ENCODE measurements at regions not wholly inside any gene's neighbourhood (a gene's known extent, or its start where the extent isn't known, plus 50 kb on each side); places are given as distances from the start of the nearest gene placed in this dataset.
"Not testable (repeated sequence)": the region's sequence is repeated elsewhere in the genome, so short reads cannot be mapped to it uniquely, and the experiment has no call there.

DNA sequence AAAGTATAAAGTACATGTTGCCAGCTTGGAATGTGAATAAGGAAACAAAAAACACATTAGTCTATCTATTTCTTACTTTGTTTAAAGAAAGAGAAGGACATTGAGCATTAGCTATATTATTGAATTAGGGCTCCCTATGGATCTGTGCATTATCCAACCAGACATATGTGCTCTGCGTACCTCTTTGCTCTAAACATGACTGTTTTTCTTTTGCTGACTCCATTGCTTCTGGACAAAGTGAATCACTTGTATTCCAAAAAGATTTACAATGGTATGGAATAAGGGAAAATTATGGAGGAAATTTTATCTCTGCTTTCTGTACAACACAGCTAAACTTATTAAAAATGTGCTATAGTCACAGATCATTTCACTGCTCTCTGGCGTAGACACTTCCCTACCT lies 727.8 kb upstream of the LCORL start:
- intact Hi-C loops (cut with DNase I), result no loop called here
- no peak for ATAC-seq
- no peak for DNase-seq

DNA sequence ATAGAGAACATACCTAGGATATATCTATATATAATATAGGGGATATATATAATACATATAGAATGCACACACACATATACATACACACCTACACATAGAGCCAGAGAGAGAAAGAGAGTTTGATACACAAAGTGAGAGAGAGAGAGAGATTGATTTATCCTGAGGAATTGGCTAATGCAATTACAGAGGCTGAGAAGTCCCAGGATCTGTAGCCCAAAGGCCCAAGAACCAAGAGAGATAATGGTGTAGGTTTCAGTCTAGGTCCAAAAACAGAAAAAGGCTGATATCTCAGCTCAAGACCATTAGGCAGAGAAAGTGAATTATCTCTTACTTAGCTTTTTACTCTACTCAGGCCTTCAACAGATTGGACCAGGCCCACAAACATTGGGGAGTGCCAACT lies 715.0 kb upstream of the LCORL start:
- ATAC-seq, result no peak

DNA sequence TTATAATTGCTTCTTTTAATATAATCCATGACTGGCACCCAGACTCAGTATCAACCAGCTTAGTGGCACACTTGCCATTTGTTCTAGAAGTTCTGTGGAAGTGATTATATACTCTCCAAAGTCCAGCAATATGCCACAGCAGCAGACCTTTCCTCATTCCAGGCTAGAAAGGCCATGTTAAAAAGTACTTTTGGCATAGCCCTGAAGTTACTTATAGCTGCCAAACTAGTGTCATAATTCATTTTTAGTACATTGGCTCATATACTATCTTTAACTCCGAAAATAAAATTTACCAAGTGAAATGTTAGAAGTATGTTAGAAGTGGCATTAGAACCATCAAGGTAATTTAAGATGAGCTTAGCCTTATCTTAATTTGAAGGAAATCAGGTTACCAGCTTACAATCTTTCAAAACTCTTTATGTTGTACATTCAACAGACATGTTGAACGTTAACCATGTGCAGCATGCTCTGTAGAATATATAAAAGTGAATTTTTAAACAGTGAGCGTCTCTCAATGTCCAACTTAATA lies 714.2 kb upstream of the LCORL start:
- ATAC-seq (no peak), DNase-seq (no peak)
- intact Hi-C loops (cut with DNase I), result no loop called here

More for the DNA sequence above, 715.0 kb upstream of the LCORL start:
- intact Hi-C loops (cut with DNase I), result no loop called here
- DNase-seq, result no peak

DNA sequence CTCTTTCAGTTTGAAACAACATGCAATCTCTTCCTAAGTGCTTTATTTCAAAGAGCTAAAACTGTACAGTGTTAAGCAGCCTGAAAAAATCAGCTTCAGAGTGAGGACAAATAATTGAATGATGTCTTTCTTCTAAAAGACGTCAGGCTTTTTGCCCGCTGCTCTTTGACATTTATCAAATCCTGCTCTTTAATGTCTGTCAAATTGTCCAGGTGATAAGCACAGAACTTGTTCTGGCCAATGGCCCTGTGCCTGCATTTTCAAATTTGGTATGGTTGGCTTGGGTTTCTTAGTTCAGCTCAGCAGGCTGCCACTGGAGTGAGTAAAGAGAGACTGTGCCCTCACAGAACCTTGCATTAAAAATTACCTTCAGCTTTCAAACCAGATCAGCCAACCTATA lies 712.9 kb upstream of the LCORL start:
- ATAC-seq, result peak; percentile 78 to 86
- intact Hi-C loops (cut with DNase I), result no loop called here

DNA sequence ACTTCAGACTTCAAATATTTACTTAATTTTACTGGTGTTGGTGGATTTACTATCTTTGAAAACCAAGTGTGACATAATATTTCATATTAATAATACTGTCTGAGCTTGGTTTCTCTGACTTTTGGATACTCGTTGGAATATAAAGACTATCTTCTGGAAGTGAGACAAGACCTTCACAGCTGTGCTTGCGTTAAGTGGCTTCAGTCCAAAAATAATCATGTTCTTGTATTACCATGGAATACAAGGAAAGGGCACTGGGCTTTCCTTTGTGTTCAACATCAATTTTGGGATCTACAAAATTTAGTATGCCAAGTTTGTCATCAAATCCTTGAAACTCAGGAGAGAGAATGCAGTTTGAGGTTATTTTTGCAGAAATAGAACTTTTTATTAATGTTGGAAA lies 712.4 kb upstream of the LCORL start:
- ATAC-seq (no peak), DNase-seq (no peak)
- intact Hi-C loops (cut with DNase I), result no loop called here

More for the DNA sequence above, 712.9 kb upstream of the LCORL start:
- peak; percentile 17 for DNase-seq

DNA sequence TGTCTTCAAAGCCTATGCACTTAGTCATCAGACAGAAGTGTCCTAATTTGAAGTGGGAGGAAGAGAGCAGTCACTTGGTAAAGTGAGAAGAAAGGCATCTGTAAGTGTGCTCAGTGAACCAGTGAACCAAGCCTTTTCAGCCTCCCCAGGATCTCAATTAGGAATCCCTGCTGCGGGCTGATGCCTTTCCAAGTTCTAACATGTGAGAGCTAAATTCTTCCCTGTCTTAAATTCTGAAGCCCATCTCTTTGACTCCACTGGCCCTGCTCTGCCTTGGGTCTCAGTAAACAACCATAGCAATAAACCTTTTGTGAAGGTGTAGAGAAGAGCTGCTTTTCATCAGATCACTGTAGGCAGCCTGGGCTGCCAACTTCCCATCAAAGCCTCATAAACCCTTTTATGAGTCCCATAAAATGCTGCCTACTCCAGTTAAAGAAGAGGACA lies 701.2 kb upstream of the LCORL start:
- ATAC-seq (no peak), DNase-seq (no peak)
- intact Hi-C loops (cut with DNase I), result no loop called here

DNA sequence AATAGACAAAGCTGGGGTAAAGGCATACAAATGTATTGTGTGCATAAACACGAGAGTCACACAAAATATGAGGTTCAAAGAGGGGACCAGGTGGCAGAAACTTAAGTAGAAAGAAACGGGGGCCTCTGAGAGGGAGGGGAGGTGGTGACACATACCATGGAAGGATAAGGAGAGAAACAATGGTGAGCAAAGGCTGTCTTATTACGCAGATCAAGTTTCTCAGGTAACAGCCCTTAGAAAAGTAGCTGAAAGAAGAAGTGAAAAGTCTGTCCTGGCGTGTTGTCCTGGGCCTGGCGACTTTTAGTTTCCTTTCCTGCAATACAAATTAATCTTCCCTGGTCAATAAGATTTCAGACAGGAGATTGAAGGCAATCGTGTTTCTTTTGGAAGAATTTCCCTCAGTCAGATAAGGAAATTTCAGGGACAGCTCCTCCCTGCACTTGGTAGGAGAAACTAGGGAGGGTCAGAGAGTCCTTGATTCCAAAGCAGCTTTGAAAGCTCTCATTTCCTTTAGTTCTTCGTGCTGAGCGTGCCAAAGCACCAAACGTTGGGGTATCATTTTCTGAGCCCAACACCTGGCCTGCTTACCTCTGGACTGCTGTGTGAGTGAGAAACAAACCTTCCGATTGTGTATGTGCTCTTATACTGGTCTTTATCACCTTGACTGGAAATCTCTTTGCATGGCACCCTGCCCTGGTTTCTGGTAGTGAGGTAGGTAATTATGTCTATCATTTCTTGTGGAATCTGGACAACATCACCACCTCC lies 676.7 kb upstream of the LCORL start:
- intact Hi-C loops (cut with DNase I), result loop anchor here in 1 of 2 donors (5.0 kb wide), 1 partner anchor 1549 kb away; no protein-coding TSS in a partner anchor
- DNase-seq (no peak), ATAC-seq (no peak)

DNA sequence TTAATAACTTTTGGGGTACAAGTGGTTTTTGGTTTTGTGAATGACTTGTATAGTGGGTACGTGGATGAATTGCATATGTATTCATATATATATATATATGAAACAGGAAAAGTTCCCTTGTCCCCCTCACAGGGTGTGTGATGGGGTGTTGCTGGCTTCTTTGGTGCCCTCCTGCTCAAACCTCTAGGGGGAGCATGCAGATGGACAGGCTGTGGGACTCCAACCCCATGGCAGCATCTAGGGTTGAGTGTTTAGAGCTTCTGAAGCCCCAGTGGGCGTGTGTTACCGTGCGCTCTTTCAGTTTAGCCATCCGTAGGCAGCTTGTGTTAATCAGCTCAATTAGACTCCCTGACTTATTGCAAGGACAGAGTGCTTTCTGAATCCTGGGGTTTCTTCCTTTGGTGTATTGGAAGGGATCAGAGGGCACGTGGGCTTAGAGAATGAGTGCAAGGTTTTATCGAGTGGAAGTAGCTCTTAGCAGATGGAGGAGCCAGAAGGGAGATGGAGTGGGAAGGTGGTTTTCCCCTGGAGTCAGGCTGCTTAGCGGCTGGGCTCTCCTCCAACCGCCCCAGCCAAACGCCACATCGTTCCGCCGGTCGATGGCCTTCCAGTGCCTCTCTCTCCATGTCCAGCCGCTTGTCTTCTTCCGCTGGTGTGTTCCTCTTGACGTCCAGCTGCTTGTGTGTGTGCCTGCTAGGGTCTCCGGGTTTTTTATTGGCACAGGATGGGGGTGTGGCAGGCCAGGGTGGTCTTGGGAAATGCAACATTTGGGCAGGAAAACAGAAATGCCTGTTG lies 674.4 kb upstream of the LCORL start:
- ATAC-seq, result no peak
- intact Hi-C loops (cut with DNase I), result loop anchor here in 1 of 2 donors (5.0 kb wide), 1 partner anchor 1551 kb away; no protein-coding TSS in a partner anchor
- no peak for DNase-seq

DNA sequence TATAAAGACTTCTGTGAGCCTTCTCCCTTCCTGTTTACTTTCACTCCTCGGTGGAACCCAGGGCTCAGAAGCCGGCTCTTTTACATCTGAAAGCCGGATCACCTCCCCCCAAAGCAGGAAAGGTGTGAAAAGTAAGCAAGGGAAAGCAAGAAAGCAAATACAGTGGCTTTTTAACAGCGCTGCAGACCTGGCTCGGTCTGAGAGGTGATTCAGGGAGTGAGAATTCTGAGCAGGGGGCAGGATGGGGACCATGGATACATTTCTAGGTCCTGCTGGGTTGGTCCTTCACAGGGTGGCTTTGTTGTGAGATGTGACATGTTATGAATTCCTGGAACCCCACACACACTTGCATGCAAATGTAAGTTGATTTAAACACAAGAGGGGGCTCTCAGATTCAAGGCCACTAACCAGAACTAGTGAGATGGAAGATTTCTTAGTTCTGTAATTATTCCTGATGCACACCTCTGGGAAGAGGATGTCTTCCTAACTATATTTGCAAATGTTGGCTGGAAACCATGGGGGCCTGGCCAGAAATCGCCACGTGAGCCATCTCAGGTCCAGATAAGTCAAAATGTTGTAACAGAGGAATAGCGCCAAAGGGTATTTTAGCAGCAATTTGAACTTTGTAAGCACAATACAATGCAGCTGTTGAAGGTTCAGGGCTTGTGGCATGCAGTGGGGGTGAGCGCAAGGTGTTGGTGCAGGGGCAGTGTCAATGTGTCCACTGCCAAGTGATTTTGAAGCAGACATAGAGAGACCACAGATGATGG lies 670.1 kb upstream of the LCORL start:
- ATAC-seq (no peak), DNase-seq (no peak)
- intact Hi-C loops (cut with DNase I), result loop anchor here (2.0 to 5.0 kb wide), 2 partner anchors 243 to 256 kb away; no protein-coding TSS in a partner anchor

DNA sequence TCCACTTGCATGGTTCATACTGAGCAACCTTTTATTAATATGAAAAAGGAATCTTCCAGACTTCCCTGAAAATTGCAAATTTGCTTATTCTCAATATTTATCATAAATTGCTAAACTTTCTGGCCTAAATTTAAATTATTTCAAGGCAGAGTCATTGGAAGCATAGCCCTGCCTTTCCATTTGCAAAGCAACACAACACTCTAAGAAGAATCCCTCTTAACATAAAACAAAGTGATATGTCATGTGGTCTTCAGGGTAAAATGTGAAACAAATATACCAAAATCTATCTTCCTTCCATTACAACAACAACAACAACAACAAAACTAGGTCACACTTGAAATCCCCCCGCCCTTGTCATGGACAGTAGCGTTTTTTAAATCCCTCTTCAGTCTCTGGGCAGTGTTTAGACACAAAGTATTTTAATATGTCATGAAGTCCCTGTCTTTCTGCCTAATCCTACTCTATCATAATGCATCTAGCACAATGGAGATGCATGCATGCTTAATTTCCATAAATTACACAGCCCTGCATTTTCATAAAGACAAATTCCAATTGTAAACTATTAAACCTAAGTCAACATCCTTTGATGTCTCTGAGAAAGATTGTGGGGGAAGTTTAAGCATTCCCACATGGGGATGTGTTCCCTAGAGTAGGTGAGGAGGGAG lies 668.9 kb upstream of the LCORL start:
- DNase-seq, result no peak
- intact Hi-C loops (cut with DNase I), result loop anchor here (2.0 to 5.0 kb wide), 2 partner anchors 244 to 257 kb away; no protein-coding TSS in a partner anchor

DNA sequence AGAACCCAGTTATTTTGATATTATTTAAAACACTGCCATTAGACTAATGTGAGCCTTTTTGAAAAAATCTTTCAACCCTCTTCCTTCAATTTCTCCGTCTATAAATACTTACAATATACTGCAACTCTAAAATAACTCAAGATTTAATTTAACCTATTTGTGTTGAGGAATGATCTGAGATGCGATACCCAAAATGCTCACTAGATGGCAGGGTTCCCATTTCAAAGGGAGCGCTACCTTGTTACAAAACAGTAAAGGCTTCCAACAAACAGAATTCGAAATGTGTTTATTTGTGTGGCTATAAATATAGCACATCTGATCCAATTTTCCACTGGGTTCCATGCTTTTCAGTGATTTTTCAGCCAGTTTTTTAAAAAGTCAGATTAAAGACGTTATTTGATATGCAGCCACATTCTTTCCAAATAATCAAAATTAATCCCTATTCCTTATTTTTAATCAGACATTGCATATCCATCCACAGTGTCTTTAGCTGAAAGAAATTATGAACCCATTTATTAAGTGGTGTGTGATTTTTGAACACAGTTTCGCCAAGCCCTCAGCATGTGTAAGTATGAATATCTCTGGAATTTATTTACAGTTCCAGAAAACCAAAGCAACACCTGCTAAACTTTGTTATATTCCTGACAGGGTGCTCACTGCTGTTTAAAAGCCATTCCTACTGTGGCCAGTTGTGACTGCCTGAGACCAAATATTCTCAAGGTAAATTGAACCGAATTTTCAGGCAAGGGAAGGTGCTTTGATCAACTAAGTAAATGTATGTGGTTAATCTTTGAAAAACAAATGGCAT lies 668.0 kb upstream of the LCORL start:
- intact Hi-C loops (cut with DNase I), result loop anchor here (2.0 to 10.0 kb wide), 3 partner anchors 245 to 1995 kb away; no protein-coding TSS in a partner anchor
- ATAC-seq (peak; percentile 36 to 61), DNase-seq (no peak)

More for the DNA sequence above, 668.9 kb upstream of the LCORL start:
- ATAC-seq, result no peak

DNA sequence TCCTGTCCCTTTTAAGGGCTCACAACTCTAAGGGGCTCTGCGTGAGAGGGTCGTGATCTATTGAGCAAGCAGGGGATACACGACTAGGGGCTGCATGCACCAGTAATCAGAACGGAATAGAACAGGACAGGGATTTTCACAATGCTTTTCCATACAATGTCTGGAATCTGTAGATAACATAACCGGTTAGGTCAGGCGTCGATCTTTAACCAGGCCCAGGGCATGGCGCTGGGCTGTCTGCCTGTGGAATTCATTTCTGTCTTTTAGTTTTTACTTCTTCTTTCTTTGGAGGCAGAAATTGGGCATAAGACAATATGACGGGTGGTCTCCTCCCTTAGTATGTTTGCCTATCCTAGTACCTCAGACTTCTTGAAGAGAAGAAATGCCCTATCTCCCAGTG lies 666.8 kb upstream of the LCORL start:
- DNase-seq, ATAC-seq: not testable (repeated sequence)
- intact Hi-C loops (cut with DNase I), result loop anchor here in 1 of 2 donors (10.0 kb wide), 1 partner anchor 1996 kb away; no protein-coding TSS in a partner anchor

DNA sequence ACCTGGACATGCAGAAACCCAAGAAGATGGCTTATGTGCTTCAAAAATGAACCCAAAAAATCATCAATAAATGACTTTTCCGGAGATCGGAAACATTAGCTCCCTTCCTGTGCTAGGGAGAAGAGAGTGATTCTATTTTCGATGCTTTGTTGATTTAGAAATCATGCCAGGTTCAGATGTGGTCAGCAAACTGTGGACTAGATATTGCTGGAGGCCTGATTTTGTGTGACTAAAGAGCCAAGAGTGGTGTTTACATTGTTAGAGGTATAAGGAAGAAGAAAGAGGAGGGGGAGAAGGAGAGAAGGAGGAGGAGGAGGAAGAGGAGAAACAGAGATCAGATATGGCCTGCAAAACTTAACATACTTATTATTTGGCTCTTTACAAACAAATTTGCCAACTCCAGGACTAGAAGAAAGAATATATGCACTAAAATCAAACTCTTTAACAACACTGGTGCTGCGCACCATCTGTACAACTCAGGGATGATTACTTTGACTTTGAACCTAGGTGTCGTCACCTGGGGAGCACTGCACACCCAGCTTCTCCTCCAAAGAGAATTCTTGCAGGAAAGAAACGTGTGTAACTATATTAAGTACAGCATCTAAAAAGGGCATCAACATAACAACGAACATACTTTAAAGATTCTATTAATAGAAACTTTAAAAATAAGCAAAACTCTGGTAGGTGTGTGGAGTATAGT lies 664.9 kb upstream of the LCORL start:
- ATAC-seq (no peak), DNase-seq (no peak)
- intact Hi-C loops (cut with DNase I), result loop anchor here in 1 of 2 donors (10.0 kb wide), 1 partner anchor 1998 kb away; no protein-coding TSS in a partner anchor

DNA sequence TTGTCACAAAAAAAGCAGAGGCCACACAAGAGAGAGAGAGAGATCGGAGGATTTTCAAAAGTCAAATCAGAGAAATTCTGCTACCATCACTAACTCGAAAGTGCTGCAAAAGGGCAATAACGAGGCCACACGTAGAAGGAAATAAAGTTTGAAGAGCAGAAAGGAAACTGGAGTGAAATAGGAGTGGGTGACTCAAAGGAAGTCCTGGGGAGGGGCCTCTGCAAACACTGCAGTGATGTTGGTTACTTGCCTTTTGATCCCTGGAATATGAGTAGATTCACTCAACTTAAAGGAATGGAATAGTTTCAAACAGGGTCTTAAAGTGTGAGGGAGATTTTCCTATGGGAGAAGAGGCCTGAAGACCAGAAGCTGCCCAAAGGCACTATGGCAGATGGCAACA lies 663.4 kb upstream of the LCORL start:
- no peak for ATAC-seq
- intact Hi-C loops (cut with DNase I), result loop anchor here in 1 of 2 donors (10.0 kb wide), 1 partner anchor 2000 kb away; no protein-coding TSS in a partner anchor
- no peak for DNase-seq

DNA sequence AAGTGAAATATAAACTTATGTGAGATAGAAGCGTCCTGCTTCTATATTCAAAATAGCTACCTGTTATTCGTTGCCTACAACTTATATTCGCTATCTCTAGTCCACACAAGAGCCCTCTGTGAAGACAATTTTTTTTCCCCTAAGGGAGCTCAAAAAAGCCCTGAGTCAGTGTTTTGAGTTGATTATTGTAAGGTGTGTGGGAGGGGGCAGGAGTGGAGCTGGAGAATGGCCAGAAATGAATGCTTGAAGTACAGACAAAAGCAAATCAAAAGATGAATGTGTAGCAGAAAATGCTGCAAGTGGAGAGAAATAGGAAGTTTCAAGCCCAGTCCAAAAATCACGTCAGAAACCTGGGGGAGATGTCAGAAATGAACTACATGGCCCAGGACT lies 655.0 kb upstream of the LCORL start:
- ATAC-seq (peak in 1 of 2 donors; percentile 58), DNase-seq (no peak)
- intact Hi-C loops (cut with DNase I), result no loop called here

DNA sequence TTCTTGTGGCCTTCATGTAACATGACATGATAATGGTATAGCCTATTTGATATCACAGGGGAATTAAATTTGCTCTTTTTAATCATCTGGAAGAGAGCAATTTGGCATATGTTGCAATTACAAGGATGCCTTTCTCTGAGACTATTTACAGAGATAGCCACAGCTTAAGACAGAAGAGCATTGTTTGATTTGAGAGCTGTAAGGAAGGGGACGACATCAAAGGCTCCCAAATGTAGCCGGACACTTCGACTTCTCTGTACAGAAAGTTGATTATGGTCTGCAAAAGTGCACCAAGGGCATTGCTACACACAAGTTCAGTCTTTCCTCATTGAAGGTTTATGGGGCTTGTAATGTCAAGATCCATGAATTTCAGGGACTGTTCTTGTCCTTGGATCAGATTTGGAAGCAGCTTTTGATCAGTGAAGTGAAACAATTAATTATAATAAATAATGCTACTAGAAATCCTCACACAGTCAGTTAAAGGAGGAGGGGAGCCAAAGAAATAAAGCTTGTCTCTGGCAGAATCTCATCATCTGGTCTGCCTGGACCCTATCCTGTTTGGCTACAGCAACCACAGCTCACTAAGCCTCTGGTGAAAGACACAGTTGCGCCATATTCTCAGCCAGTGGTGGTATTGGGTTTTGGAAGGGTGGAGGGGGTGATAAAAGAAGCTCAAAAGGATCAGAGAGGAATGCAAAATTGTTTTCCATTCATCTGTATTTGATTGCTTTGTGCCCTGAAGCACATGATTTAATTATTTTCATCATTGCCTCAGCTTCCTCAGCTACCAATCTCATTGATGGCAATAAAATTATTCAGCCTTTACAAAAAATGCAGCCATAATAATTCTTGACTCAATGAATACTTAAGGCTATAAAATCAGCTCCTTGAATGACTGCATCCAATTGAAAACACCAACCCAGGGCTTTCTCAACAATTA lies 654.3 kb upstream of the LCORL start:
- intact Hi-C loops (cut with DNase I), result no loop called here
- DNase-seq, result no peak
- ATAC-seq, result no peak
